Tibial nerve (tissue), 3 donors: ENCODE measurements at regions not wholly inside any gene's neighbourhood (a gene's known extent, or its start where the extent isn't known, plus 50 kb on each side); places are given as distances from the start of the nearest gene placed in this dataset.
"Not testable (repeated sequence)": the region's sequence is repeated elsewhere in the genome, so short reads cannot be mapped to it uniquely, and the experiment has no call there.

ENCODE experiments used
- CTCF ChIP-seq, 5 experiments: fragments of 200-600 bp in 3 of 5; fragments of 450-650 bp in 2 of 5; sonication (generic) in 3 of 5; IDR thresholded peaks; one replicate each; pipeline ENCODE4 v1.5.1; 2016 to 2019; ENCODE audit warnings: antibody characterized with exemption in 5 of 5, mild to moderate bottlenecking in 3 of 5, moderate library complexity in 2 of 5
- POLR2A ChIP-seq, 2 donors: fragments of 450-650 bp; IDR thresholded peaks; one replicate each; pipeline ENCODE4 v1.6.1; 2017; ENCODE audit warnings: antibody characterized with exemption in 2 of 2, mild to moderate bottlenecking in 2 of 2, moderate library complexity in 2 of 2

GRCh38 chr2:95754819-95755563 lies 163.2 kb downstream of the TRIM43 start:
- not testable (repeated sequence) for TF ChIP-seq CTCF, POLR2A (IDR thresholded peaks at IDR 0.05)
